SKM-1 (cell line): ENCODE measurements at regions not wholly inside any gene's neighbourhood (a gene's known extent, or its start where the extent isn't known, plus 50 kb on each side); places are given as distances from the start of the nearest gene placed in this dataset.
A peak's percentile ranks its signal among the peaks of the same experiment; 100 is the strongest.
"Not testable (repeated sequence)": the region's sequence is repeated elsewhere in the genome, so short reads cannot be mapped to it uniquely, and the experiment has no call there.

Experiments used
- DNase-seq: peaks from one replicate; lab custom pipeline; 2025; ENCODE audit not compliant: unreplicated experiment; lab: John Stamatoyannopoulos, UW

DNA sequence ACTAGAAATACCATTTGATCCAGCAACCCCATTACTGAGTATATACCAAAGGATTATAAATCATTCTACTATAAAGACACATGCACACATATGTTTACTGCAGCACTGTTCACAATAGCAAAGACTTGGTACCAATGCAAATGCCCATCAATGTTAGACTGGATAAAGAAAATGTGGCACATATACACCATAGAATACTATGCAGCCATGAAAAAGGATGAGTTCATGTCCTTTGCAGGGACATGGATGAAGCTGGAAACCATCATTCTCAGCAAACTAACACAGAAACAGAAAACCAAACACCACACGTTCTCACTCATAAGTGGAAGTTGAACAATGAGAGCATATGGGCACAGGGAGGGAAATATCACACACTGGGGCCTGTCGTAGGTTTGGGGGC, 106.0 kb downstream of the SPATA18 start:
- DNase-seq: not testable (repeated sequence)

DNA sequence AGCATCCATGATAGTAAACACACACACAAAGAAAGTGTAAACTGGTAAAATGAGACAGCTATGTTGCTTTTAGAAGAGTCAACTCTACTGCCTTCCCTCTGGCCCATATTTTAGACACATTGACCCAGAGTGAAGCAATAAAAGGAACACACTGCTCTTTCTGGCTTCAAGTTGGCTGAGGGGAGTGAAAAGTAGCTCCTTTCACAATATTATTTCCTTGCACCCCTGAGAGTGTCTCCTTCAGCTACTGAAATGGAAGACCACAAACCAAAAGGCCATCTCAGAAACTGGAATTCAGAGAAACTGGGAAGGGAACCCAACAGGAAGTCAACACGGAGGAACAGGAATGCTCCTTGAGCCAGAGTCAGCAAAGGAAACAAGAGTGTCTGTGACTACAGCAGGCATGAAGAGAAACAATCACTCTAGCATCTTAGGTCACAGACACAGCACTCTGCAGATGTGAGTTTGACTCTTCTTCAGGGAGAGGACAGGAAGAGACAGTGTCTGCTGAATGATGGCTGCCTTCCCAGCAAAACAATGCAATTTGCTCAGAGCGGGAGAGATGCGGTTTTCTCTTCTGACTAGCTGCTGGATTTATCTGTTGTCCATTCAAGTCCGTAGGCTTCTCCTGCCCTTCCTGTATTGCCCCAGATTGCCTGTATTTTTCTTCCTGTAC, 106.7 kb downstream of the SPATA18 start:
- no peak for DNase-seq

DNA sequence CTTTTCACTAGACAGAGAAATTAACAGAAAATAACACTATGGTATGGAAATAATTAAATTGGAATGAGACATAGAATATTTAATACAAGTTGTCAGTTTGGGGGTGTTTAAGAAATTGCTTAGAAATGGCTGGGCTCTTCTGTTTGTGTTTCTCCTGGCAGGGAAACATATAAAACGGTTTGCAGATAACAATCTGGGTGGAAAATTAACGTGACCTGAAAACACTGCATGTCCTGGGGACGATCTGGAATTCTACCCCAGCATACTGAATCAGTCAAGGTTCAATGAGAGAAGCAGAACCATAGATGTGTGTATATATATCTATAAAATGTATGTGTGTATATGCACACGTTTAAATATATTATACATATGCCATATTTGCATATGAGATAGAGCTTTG, 109.8 kb downstream of the SPATA18 start:
- no peak for DNase-seq

DNA sequence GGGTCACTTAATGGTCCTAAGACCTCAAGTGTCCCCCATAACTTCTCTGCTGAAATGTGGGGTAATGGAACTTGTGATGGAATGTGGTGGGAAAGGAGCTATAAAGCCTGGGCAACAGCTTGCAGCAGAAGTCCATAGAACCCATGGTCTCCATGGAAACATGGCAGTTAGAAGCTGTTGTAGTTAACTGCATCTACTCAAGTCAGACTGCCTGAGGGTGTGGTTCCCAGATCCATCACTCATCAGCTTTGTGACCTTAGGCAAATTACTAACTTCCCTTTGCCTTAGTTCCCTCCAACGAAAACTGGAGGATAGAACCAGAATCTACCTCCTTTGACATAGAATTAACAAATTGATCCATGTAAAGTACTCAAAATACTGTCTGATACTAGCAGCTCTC, 113.0 kb downstream of the SPATA18 start:
- no peak for DNase-seq

DNA sequence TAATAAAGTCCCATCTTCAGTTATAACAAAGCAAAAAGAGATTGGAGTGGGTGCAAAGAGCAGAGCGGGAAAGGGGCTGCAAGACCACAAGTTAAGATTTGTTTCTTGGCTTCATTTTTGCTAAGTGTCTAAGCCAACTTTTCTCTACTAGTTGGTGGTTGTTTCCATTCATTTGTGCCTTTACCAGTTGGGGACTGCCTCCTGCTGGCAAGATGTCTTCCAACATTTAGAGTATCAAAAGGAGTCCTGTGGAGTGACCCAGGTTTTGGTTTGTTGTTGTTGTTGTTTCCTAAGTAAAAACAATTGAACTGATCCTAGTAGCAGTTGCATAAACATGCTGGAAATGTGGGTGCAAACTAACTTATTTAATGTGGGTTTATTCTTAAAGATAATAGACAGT, 121.1 kb downstream of the SPATA18 start:
- DNase-seq: peak; percentile 3

DNA sequence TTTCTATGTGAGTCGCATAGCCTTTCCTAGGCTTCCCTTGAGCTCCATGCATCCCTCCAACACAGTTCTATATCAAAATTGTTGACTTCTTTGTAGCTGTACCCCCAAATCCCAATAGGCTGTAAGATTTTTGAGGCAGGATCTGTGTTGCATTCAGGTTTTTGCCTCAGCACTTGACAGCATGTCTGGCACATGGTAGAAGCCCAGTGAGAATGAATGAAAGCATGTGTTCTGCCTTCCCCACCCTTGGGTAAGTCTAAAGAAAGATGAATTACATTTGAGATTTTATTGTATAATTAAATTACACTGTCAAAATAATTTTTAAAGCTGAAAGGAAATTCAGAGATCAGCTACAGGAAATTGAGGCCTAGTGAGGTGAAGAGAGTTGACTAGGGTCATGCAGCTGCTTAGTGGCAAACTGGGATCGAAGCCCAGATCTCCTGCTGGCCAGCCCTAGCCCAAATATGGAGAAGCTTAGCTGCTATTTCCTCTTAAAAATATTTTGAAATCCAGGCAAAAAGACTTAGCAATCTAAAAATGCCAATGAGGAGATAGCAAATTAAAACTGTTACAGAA, 122.5 kb downstream of the SPATA18 start:
- no peak for DNase-seq

DNA sequence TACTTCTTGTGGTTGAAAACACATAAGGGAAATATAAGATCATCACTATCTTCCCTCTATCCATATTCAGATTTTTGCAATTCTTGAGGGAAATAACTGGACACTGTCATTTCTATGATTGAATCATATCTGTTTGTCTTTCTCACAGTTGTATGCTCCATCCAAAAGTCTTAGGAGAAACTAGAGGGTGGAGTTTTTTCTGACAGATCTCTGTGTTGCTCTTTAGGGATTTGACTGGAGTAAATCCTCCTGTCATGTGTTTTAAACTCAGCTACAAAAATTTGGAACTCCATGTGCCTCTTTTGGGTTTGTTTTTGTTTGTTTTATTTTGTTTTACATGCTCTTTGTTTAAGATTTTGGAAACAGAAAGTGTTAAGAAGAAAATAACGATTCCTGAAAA, 136.5 kb downstream of the SPATA18 start:
- DNase-seq: no peak

DNA sequence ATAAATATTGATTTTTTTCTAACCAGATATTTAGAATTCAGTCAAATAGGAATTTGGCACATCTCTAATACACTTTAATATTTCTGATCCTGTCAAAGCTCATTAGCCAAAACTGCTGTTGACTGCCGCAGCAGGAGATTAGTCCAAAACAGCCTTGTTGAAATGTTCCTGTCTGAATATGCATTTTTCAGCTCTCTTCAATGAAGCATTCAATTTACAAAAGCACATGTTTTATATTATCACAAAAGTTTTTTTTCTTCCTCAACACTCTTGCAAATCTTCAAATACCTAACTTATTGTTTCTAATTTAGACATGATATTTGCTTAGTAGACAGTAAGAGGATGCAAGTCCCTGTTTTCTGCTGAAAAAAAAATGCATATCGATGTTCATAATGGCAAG, 140.9 kb downstream of the SPATA18 start:
- DNase-seq: no peak

DNA sequence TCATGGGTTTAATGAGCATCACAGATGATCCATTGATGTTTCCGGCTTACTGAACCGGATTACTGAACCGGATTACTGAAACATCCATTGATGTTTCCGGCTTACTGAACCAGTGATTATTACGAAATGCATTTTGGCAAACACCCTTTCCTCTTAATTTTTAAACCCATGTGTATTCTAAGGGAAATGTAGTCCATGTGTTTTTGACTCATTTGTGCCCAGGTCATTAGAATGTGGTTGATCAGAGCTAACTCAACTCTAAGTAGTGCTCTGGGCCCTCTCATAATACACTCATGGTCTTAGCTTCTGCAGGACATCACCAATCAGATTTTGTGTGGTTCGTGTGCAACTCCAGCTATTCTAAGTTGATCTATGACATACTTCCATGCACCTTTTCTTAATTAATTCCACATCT, 141.6 kb downstream of the SPATA18 start:
- no peak for DNase-seq

DNA sequence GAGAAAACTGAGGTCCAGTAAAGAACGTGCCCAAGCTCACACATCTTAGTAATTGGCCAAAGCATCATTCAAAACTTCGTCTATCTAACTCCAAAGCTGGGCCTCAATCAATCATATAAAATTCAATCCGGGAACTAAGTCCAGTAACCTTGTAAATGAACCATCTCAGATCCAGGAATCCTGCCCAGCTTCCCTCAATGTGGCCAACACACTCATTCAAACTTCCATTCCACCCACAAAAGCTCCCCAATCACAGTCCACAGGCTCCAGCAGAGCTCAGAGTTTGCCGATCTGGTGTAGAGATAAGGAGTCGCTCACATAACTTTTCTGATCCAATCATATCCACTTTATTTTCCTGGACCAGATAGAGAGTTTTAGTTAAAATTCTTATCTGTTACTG, 144.8 kb downstream of the SPATA18 start:
- DNase-seq: no peak

DNA sequence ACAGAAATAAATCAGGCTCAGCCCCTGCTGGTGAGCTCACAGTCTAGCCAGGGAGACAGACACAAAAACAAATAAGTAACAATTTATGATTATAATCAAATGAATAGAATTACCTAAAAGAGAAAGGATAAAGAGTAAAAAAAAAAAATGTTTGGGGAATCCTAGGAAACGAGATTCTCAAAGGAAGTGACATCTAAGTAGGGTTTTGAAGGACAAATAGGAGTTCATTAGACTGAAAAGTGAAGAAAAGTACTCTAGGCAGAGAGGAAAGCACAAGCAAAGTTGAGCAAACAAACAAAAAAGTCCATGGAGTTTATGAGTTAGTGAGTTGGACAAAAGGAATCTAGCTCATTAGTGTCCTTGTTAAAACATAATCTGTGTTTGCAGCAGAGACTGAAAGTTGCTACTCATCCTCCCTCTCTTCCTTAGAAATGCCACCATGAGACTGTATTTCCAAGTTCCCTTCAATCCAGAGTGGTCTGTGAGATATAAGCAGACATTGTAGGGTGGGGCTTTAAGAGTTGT, 145.6 kb downstream of the SPATA18 start:
- no peak for DNase-seq

DNA sequence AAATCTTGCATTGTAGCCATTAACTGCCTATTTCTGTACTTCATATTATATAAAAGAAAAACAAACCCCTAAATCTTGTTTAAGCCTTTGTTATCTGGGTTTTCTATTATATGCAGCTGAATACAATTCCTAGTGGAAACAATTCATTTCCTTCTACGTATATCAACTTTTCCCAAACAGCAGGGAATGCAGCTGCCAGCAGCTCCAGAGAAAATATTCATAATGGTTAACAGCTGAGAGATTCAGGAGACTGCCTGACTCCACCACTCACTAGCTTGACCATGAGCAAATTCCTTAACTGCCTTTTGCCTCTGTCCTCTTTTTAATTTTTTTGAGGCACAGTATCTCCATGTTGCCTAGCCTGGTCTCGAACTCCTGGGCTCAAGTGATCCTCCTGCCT, 146.2 kb downstream of the SPATA18 start:
- DNase-seq: no peak

DNA sequence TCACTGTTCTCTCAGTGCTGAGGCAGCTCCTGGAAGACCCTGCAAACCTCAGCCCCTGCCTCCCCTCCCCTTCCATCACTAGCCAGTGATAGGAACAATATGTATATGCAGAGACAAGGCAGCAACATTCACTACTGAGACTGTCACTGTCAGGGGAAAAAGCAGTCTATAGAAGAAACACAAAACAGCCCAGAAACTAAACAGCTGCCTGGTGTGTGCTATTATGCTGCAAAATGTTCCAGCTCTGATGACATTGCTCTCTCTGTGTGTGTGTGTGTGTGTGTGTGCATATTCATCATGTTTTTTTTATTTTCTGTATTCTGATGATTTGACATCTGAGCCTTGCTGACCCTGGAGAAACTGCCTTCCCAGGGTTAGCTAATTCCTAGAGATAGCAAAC, 147.2 kb downstream of the SPATA18 start:
- DNase-seq: no peak

DNA sequence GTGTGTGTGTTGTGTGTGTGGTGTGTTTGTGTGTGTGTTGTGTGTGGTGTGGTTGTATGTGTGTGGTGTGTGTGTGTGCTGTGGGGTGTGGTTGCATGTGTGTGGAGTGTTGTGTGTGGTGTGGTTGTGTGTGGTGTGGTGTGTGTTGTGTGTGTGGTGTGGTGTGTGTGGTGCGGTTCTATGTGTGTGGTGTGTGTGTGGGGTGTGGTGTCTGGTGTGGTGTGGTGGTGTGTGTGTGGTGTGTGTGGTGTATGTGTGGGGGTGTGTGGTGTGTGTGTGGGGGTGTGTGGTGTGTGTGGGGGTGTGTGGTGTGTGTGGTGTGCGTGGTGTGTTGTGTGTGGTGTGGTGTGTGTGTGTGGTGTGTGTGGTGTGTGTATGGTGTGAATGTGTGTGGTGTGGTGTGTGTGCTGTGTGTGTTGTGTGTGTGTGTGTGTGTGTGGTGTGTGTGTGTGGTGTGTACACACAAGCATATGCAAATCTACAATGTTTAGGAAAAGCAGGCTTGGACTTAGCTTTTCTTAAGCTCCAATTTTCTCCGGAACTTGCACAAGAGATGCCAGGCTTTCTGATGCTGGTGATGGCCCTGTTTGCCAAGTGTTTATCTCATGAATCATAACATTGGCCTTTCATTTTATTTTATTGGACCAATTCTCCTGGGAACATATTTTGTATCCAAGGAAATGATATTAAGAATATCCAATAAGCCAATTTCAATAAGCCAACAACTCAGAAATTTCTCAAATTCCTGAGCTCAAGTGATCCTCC, 148.7 kb downstream of the SPATA18 start:
- no peak for DNase-seq

DNA sequence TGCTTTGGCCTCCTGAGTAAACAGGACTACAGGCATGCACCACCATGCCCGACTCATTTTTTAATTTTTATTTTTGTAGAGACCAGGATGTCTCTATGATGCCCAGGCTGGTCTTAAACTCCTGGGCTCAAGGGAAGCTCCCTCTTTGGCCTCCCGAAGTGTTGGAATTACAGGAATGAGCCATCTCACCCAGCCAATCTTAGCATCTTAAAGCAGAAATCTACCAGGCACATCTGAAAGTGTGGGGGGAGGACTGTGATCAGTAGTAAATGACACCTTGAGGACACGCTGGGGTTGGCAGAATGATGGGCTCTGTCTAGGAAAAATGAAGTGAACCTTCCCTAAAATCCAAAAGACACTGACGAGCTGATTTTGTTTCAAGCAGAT, 149.2 kb downstream of the SPATA18 start:
- DNase-seq: no peak

DNA sequence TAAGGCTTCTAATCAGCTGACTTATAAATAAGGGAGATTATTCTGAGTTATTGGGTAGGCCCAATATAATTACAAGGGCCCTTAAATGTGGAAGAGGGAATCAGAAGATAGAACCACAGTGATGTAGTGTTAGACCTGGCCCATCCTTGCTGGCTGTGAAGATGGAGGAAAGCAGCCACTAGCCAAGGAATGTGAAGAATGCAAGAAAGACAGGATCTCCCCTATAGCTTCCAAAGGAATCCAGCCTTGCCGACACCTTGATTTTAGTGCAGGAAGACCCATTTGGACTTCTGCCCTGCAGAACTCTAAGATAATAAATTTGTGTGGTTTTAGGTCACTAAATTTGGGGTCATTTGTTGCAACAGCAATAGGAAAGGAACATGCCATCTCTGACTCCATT, 150.6 kb downstream of the SPATA18 start:
- DNase-seq: no peak

DNA sequence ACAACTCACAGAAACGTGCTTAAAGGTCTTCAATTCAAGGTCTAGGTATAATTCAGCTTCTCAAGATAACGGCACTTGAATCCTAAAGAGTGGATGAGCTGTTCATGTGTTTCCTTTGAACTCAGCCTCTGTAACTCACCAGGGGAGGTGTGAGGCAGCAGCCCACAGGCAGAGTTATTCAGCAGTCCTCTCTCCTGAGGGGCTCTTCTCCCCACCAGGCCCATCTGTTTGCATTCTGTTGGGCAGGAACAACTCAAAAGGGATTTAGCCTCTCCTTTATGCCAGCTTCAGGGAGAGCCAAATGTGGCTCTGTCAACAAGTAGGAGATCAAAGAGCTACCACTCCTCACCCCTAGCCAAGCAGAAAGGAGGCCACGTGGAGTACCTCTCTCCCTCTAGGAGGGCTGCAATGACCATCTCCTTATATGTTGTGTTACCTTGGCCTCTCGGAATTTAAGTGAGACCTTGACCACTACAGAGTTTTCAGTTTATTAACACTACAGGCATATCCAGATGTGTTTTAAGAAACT, 151.2 kb downstream of the SPATA18 start:
- no peak for DNase-seq

DNA sequence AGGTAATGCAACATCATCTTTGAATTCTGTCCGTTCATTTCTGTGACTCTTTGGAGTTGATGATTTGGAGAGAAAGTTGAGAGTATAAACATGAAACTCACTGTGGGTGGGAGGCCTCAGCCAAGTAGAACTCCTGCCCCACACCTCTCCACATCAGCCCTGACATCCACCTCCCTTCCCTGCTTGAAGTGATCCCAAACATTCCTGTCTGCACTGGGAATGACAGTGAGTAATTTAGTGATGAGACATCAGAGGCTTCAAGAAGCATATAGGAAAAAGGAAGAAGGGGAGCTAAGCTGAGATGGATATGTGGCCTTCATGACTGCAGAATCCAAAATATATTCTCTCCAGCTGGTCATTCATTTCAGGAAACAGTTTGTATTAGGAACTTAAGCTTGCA, 151.8 kb downstream of the SPATA18 start:
- DNase-seq: no peak

DNA sequence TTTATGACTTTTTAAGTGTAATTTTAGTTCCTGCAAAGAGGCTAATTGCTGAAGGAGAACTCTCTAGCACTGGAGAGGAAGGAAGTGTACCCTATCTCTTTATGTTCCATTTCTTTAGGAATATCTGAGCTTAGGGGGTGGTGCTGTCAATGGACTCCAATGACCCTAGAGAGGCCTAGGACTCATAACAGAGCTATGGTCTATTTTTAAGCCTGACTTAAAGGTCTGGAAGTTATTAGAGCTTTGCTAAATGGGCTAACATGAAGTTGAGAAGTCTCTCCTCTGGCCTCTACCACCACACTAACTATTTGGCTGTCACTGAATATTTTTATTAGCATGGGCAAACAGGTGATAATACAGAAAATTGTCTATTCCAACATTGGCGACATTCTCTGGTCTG, 152.2 kb downstream of the SPATA18 start:
- DNase-seq: no peak

DNA sequence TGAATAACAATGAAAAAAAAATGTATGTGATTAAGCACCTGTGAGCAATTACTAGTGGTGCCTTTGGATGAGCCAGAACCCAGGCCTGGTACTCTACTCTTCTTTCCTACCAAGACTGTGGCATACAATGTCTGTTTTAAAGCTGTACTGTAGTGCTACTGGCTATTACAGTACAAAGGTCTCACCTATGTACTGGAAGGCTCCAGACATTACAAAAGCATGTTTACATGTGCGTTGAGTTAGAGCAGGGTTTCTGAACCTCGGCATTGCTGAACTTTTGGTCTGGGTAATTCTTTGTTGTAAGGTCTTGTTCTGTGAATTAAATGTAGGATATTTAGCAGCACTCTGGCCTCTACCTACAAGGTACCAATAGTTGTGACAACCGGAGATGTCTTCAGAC, 153.8 kb downstream of the SPATA18 start:
- DNase-seq: no peak

DNA sequence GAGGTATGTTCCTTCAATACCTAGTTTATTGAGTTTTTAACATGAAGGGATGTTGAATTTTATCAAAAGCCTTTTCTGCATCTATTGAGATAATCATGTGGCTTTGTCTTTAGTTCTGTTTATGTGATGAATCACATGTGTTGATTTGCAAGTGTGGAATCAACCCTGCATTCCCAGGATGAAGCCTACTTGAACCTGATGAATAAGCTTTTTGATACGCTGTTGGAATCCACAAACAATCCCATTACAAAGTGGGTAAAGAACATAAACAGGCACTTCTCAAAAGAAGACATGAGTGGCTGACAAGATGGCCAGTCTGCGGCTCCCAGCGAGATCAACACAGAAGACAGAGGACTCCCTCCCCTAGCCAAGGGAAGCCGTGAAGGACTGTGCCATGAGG, 156.0 kb downstream of the SPATA18 start:
- DNase-seq: not testable (repeated sequence)

DNA sequence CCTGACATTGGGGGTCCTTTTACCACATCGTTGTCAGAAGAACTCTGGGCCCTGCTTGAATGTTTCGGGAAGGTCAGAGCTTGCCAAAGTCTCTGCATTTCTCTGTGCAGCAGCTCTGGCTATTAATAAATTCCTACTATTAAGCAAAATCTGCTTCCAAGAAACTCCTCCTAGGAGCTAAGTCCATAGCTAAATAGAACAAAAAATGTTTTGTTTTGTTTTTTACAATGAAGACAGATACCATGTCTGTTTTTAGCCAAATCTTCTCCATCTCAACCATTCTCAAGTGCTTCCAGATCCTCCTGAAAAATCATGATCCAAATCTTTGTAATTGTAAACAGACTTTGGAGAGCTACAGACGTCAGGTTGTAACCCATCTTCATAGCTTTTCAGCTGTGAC, 161.6 kb downstream of the SPATA18 start:
- no peak for DNase-seq
